HEK293T (cell line): ENCODE measurements at regions not wholly inside any gene's neighbourhood (a gene's known extent, or its start where the extent isn't known, plus 50 kb on each side); places are given as distances from the start of the nearest gene placed in this dataset.

Experiments
- FOXA1 ChIP-seq: fragments of 450-650 bp; IDR thresholded peaks from 2 replicates; pipeline ENCODE4 v1.6.1; 2016; ENCODE audit warnings: mild to moderate bottlenecking
- FOXK2 ChIP-seq: fragments of 450-650 bp; IDR thresholded peaks from 2 replicates; pipeline ENCODE4 v1.6.1; 2016; ENCODE audit warnings: mild to moderate bottlenecking
- L3MBTL2 ChIP-seq: fragments of 450-650 bp; conservative IDR thresholded peaks from 2 replicates; pipeline ENCODE4 v1.6.1; 2016; ENCODE audit warnings: mild to moderate bottlenecking
- NFRKB ChIP-seq: fragments of 450-650 bp; IDR thresholded peaks from 2 replicates; pipeline ENCODE4 v1.6.1; 2016; ENCODE audit warnings: mild to moderate bottlenecking, moderate library complexity
- TARDBP ChIP-seq: fragments of 450-650 bp; IDR thresholded peaks from 2 replicates; pipeline ENCODE4 v1.6.1; 2016

- TF ChIP-seq NFRKB: no peak
- TF ChIP-seq L3MBTL2: no peak
- no peak for TF ChIP-seq FOXK2
- TF ChIP-seq TARDBP: no peak
- TF ChIP-seq FOXA1: no peak
Measured at GRCh38 chrX:113551919-113552318, 711.3 kb upstream of the AMOT start.
